Activated CD4-positive, alpha-beta T cell treated with anti-CD3 and anti-CD28 coated beads, Interleukin-2, amount 10 ng/mL, durations not matched to agents 24 days and 14 days (primary cell): ENCODE measurements at regions not wholly inside any gene's neighbourhood (a gene's known extent, or its start where the extent isn't known, plus 50 kb on each side); places are given as distances from the start of the nearest gene placed in this dataset.

Experiments used
- DNase-seq: peaks from one replicate; pipeline ENCODE4 v3.0.0; 2022
- H3K27ac Mint-ChIP-seq: one replicate; pipeline ENCODE4 v1.8.0; 2022; ENCODE audit warnings: mild to moderate bottlenecking, mixed read lengths
- H3K27me3 Mint-ChIP-seq: one replicate; pipeline ENCODE4 v1.8.0; 2022; ENCODE audit warnings: mixed read lengths
- H3K36me3 Mint-ChIP-seq: one replicate; pipeline ENCODE4 v1.8.0; 2022; ENCODE audit warnings: low read depth, mild to moderate bottlenecking, mixed read lengths
- H3K4me1 Mint-ChIP-seq: one replicate; pipeline ENCODE4 v1.8.0; 2021; ENCODE audit warnings: mixed read lengths
- H3K4me3 Mint-ChIP-seq: one replicate; pipeline ENCODE4 v1.8.0; 2022; ENCODE audit warnings: mild to moderate bottlenecking, moderate library complexity, mixed read lengths
- H3K9me3 Mint-ChIP-seq: one replicate; pipeline ENCODE4 v1.8.0; 2021; ENCODE audit warnings: mixed read lengths
- intact Hi-C: fragments of 100-400 bp; cut with micrococcal nuclease; formaldehyde crosslinking; loops from one replicate; pipeline ENCODE4 v1.15.1; 2023

GRCh38 chr2:139380051-139380450, 599.9 kb upstream of the NXPH2 start:
- no peak for DNase-seq
- Mint-ChIP-seq H3K9me3 (peaks cover 6% of the 10 kb centered on the region), H3K4me1 (no peaks in the 10 kb centered on the region), H3K4me3 (no peak overlapping the region), H3K27ac (no peak overlapping the region), H3K27me3 (no peaks in the 10 kb centered on the region), H3K36me3 (no peaks in the 10 kb centered on the region)
- intact Hi-C loops = no loop called here

- Mint-ChIP-seq H3K27me3 (no peaks in the 10 kb centered on the region), H3K4me3 (no peak overlapping the region), H3K4me1 (no peaks in the 10 kb centered on the region), H3K27ac (no peak overlapping the region), H3K9me3 (peaks cover 6% of the 10 kb centered on the region), H3K36me3 (no peaks in the 10 kb centered on the region)
- intact Hi-C loops = no loop called here
- DNase-seq = no peak
Observed at GRCh38 chr2:139378373-139378772, 598.2 kb upstream of the NXPH2 start.

- intact Hi-C loops = no loop called here
Observed at GRCh38 chr2:139374296-139374850, 594.2 kb upstream of the NXPH2 start.

GRCh38 chr2:139369423-139370409, 589.5 kb upstream of the NXPH2 start:
- no peaks in the 10 kb centered on the region for H3K4me1 Mint-ChIP-seq
- no peaks in the 10 kb centered on the region for H3K36me3 Mint-ChIP-seq
- H3K27ac Mint-ChIP-seq = no peak overlapping the region
- no peaks in the 10 kb centered on the region for H3K27me3 Mint-ChIP-seq
- H3K9me3 Mint-ChIP-seq = peaks cover 4% of the 10 kb centered on the region
- intact Hi-C loops = no loop called here
- no peak for DNase-seq
- H3K4me3 Mint-ChIP-seq = no peak overlapping the region

More at GRCh38 chr2:139374296-139374850, 594.2 kb upstream of the NXPH2 start:
- Mint-ChIP-seq H3K27ac (no peak overlapping the region), H3K27me3 (no peaks in the 10 kb centered on the region), H3K9me3 (peaks cover 6% of the 10 kb centered on the region), H3K36me3 (no peaks in the 10 kb centered on the region), H3K4me1 (no peaks in the 10 kb centered on the region), H3K4me3 (no peak overlapping the region)
- DNase-seq = no peak

- peaks cover 4% of the 10 kb centered on the region for H3K9me3 Mint-ChIP-seq
- no peak overlapping the region for H3K4me3 Mint-ChIP-seq
- no peak for DNase-seq
- no peaks in the 10 kb centered on the region for H3K4me1 Mint-ChIP-seq
- H3K36me3 Mint-ChIP-seq = no peaks in the 10 kb centered on the region
- H3K27me3 Mint-ChIP-seq = no peaks in the 10 kb centered on the region
- H3K27ac Mint-ChIP-seq = no peak overlapping the region
- intact Hi-C loops = no loop called here
Observed at GRCh38 chr2:139367416-139367815, 587.2 kb upstream of the NXPH2 start.

GRCh38 chr2:139366681-139367080, 586.5 kb upstream of the NXPH2 start:
- no peaks in the 10 kb centered on the region for H3K27me3 Mint-ChIP-seq

GRCh38 chr2:139365189-139365588, 585.0 kb upstream of the NXPH2 start:
- no peaks in the 10 kb centered on the region for H3K4me1 Mint-ChIP-seq
- H3K9me3 Mint-ChIP-seq = peaks cover 4% of the 10 kb centered on the region
- intact Hi-C loops = no loop called here
- H3K4me3 Mint-ChIP-seq = no peak overlapping the region
- no peak overlapping the region for H3K27ac Mint-ChIP-seq
- no peaks in the 10 kb centered on the region for H3K36me3 Mint-ChIP-seq
- DNase-seq = no peak
- H3K27me3 Mint-ChIP-seq = no peaks in the 10 kb centered on the region

More at GRCh38 chr2:139366681-139367080, 586.5 kb upstream of the NXPH2 start:
- Mint-ChIP-seq H3K27ac (no peak overlapping the region), H3K4me3 (no peak overlapping the region), H3K4me1 (no peaks in the 10 kb centered on the region), H3K36me3 (no peaks in the 10 kb centered on the region), H3K9me3 (peaks cover 4% of the 10 kb centered on the region)
- DNase-seq = no peak
- intact Hi-C loops = no loop called here

- Mint-ChIP-seq H3K27me3 (no peaks in the 10 kb centered on the region), H3K27ac (no peak overlapping the region), H3K9me3 (no peaks in the 10 kb centered on the region), H3K4me1 (no peaks in the 10 kb centered on the region), H3K36me3 (no peaks in the 10 kb centered on the region), H3K4me3 (no peak overlapping the region)
- intact Hi-C loops = no loop called here
- DNase-seq = no peak
Observed at GRCh38 chr2:139360654-139361053, 580.5 kb upstream of the NXPH2 start.

GRCh38 chr2:139359818-139360217, 579.6 kb upstream of the NXPH2 start:
- Mint-ChIP-seq H3K36me3 (no peaks in the 10 kb centered on the region), H3K27ac (no peak overlapping the region), H3K27me3 (no peaks in the 10 kb centered on the region), H3K9me3 (no peaks in the 10 kb centered on the region), H3K4me1 (no peaks in the 10 kb centered on the region), H3K4me3 (no peak overlapping the region)
- DNase-seq = no peak
- intact Hi-C loops = no loop called here

GRCh38 chr2:139357972-139358371, 577.8 kb upstream of the NXPH2 start:
- DNase-seq = no peak
- H3K4me1 Mint-ChIP-seq = no peaks in the 10 kb centered on the region
- H3K9me3 Mint-ChIP-seq = no peaks in the 10 kb centered on the region
- no peaks in the 10 kb centered on the region for H3K36me3 Mint-ChIP-seq
- H3K4me3 Mint-ChIP-seq = no peak overlapping the region
- no peak overlapping the region for H3K27ac Mint-ChIP-seq
- intact Hi-C loops = no loop called here
- no peaks in the 10 kb centered on the region for H3K27me3 Mint-ChIP-seq

GRCh38 chr2:139354518-139354917, 574.3 kb upstream of the NXPH2 start:
- H3K9me3 Mint-ChIP-seq = peaks cover 1% of the 10 kb centered on the region
- DNase-seq = no peak
- no peaks in the 10 kb centered on the region for H3K27me3 Mint-ChIP-seq
- H3K36me3 Mint-ChIP-seq = no peaks in the 10 kb centered on the region
- H3K4me1 Mint-ChIP-seq = no peaks in the 10 kb centered on the region
- no peak overlapping the region for H3K27ac Mint-ChIP-seq
- H3K4me3 Mint-ChIP-seq = no peak overlapping the region
- intact Hi-C loops = no loop called here

- H3K9me3 Mint-ChIP-seq = peaks cover 6% of the 10 kb centered on the region
- intact Hi-C loops = no loop called here
- no peak overlapping the region for H3K27ac Mint-ChIP-seq
- H3K27me3 Mint-ChIP-seq = no peaks in the 10 kb centered on the region
- no peak for DNase-seq
- H3K36me3 Mint-ChIP-seq = no peaks in the 10 kb centered on the region
- H3K4me1 Mint-ChIP-seq = no peaks in the 10 kb centered on the region
- no peak overlapping the region for H3K4me3 Mint-ChIP-seq
Observed at GRCh38 chr2:139353874-139354273, 573.7 kb upstream of the NXPH2 start.

GRCh38 chr2:139317259-139317658, 537.1 kb upstream of the NXPH2 start:
- intact Hi-C loops = no loop called here
- no peaks in the 10 kb centered on the region for H3K36me3 Mint-ChIP-seq
- H3K27ac Mint-ChIP-seq = no peak overlapping the region

GRCh38 chr2:139314059-139314458, 533.9 kb upstream of the NXPH2 start:
- Mint-ChIP-seq H3K4me1 (no peaks in the 10 kb centered on the region), H3K27me3 (no peaks in the 10 kb centered on the region), H3K36me3 (no peaks in the 10 kb centered on the region), H3K4me3 (no peak overlapping the region), H3K27ac (no peak overlapping the region), H3K9me3 (no peaks in the 10 kb centered on the region)
- intact Hi-C loops = no loop called here
- DNase-seq = no peak

More at GRCh38 chr2:139317259-139317658, 537.1 kb upstream of the NXPH2 start:
- Mint-ChIP-seq H3K4me1 (no peaks in the 10 kb centered on the region), H3K27me3 (no peaks in the 10 kb centered on the region), H3K9me3 (no peaks in the 10 kb centered on the region), H3K4me3 (no peak overlapping the region)
- no peak for DNase-seq
